ENCODE measurements at regions not wholly inside any gene's neighbourhood (a gene's known extent, or its start where the extent isn't known, plus 50 kb on each side); places are given as distances from the start of the nearest gene placed in this dataset.

DNA sequence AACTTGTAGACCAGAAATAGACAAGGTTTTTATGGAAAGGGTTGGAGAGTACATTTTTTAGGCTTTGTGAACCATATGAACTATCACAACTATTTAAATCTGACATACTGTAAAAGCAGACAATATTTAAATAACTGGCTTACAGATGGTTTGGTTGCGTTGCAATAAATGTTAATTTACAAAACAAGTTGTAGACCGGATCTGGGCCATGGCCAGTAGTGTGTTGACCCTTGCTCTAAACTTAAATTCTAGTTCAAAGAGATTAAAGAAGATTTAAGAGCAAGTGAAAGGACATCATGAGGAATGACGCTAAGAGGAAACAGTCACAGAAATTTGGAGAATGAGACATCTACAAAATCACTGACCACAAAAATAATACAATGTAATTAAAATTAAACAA, 652.7 kb downstream of the DCDC2C start:
- TF ChIP-seq CTCF (IDR thresholded peaks at IDR 0.05; ENCODE audit: low read depth, low read length) = no peak
- no peak overlapping the region for H3K4me3 ChIP-seq (replicated peaks in 1 of 2; ENCODE audit: low read depth in 2 of 2, low read length in 2 of 2)
- DNase-seq (ENCODE audit: low read depth in 2 of 2) = no peak

DNA sequence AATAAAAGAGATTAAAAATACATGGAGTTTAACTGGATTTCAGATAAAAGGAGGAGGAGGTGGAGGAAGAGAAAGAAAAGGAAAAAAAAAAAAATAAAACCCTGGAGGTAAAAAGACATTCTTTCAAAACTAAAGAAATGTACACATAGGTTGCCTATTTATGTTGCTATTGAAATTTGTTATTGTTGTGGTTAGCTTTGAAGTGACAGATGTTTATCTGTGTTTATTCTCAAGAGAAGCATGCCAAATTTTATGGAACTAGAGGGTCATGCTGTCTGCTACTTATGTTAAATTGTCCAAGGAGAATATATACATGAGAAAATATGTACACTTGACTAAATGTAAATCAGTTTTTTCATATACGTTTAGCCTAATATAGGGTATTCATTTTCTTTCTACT, 653.2 kb downstream of the DCDC2C start:
- no peak for DNase-seq (ENCODE audit: low read depth in 2 of 2)

GRCh38 chr2:4357121-4357520, 653.7 kb downstream of the DCDC2C start:
- DNase-seq (ENCODE audit: low read depth in 2 of 2) = no peak

More for the DNA sequence above, 653.2 kb downstream of the DCDC2C start:
- TF ChIP-seq CTCF (IDR thresholded peaks at IDR 0.05; ENCODE audit: low read depth, low read length) = no peak
- no peak overlapping the region for H3K4me3 ChIP-seq (replicated peaks in 1 of 2; ENCODE audit: low read depth in 2 of 2, low read length in 2 of 2)

GRCh38 chr2:4358837-4359236, 655.5 kb downstream of the DCDC2C start:
- no peak for DNase-seq (ENCODE audit: low read depth in 2 of 2)
- TF ChIP-seq CTCF (IDR thresholded peaks at IDR 0.05; ENCODE audit: low read depth, low read length) = no peak

More at GRCh38 chr2:4357121-4357520, 653.7 kb downstream of the DCDC2C start:
- no peak for TF ChIP-seq CTCF (IDR thresholded peaks at IDR 0.05; ENCODE audit: low read depth, low read length)
- H3K4me3 ChIP-seq (replicated peaks in 1 of 2; ENCODE audit: low read depth in 2 of 2, low read length in 2 of 2) = no peak overlapping the region

DNA sequence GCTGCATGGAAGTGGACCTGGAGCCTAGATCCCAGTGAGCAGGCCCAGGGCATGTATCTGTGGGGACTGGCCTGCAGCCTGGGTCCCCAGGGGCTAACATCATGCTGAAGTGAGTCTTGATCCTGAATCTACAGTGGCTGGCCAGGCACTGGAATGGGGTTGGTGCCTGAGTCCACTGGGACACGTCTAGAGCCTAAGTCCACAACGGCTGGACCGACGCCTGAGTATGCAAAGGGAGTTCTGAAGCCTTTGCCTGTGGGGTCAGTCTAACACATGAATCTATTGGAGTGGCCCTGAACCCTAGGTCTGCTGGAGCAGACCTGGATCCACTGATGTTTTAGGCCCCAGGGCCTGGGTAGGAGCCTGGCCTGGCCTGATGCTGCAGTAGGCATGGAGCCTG, 665.5 kb downstream of the DCDC2C start:
- DNase-seq (ENCODE audit: low read depth in 2 of 2) = no peak
- H3K4me3 ChIP-seq (replicated peaks in 1 of 2; ENCODE audit: low read depth in 2 of 2, low read length in 2 of 2) = no peak overlapping the region
- no peak for TF ChIP-seq CTCF (IDR thresholded peaks at IDR 0.05; ENCODE audit: low read depth, low read length)

More at GRCh38 chr2:4358837-4359236, 655.5 kb downstream of the DCDC2C start:
- no peak overlapping the region for H3K4me3 ChIP-seq (replicated peaks in 1 of 2; ENCODE audit: low read depth in 2 of 2, low read length in 2 of 2)

GRCh38 chr2:4369826-4370419, 666.5 kb downstream of the DCDC2C start:
- DNase-seq (ENCODE audit: low read depth in 2 of 2) = no peak
- no peak for TF ChIP-seq CTCF (IDR thresholded peaks at IDR 0.05; ENCODE audit: low read depth, low read length)
- no peak overlapping the region for H3K4me3 ChIP-seq (replicated peaks in 1 of 2; ENCODE audit: low read depth in 2 of 2, low read length in 2 of 2)

All from cardiac fibroblast (primary cell).